NCI-H524 (cell line): ENCODE measurements at regions not wholly inside any gene's neighbourhood (a gene's known extent, or its start where the extent isn't known, plus 50 kb on each side); places are given as distances from the start of the nearest gene placed in this dataset.
"Not testable (repeated sequence)": the region's sequence is repeated elsewhere in the genome, so short reads cannot be mapped to it uniquely, and the experiment has no call there.

Experiments used
- DNase-seq, 2 experiments: peaks; one replicate each; lab custom pipeline; 2025; lab: John Stamatoyannopoulos, UW

GRCh38 chr15:88965097-88965496 is 51.9 kb upstream of the MFGE8 start:
- not testable (repeated sequence) for DNase-seq

- no peak for DNase-seq
Measured at GRCh38 chr15:88970232-88970631, 57.1 kb upstream of the MFGE8 start.

DNA sequence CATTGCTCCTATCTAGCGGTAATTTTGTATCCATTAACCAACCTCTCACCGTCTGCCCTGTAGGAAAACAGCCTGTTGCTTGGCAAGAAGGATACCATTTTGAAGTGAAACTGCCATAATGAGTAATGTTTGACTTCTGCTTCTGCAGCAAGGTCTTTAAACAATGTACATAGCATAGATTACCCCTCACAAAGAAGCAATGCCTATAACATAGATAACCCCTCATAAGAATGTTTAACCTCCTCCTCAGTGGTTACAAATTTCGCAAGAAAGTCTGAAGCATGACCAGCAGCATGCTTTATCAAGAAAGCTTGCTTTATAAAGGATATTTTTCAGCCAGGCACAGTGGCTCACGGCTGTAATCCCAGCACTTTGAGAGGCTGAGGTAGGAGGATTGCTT is 61.2 kb upstream of the MFGE8 start:
- DNase-seq, result no peak

DNA sequence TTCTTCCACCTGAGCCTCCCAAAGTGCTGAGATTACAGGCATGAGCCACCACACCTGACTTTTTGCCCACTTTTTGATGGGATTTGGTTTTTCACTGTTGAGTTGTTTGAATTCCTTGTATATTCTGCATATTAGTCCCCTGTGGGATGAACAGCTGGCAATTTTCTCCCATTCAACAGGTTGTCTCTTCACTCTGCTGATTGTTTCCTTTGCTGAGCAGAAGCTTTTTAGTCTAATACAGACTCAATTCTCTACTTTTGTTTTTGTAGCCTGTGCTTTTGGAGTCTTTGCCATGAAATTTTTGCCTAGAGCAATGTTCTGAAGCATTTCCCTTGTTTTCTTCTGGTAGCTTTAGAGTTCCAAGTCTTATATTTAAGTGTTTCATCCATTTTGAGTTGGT is 62.7 kb upstream of the MFGE8 start:
- no peak for DNase-seq

DNA sequence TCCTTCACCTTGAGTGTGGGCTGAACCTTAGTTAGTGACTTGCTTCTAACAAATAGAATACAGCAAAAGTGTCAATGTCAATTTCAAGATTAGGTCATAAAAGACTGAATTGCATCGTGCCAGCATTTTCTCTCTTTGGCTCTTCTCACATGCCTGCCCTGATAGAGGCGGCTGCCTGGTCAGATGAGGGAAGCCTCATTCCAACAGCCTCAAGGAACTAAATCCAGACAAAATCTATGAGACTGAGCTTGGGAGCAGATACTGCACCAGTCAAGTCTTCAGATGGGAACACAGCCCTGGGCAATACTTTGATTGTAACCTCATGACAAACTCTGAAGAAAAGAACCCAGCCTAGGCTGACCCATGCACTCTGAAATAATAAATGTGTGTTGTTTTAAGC is 63.5 kb upstream of the MFGE8 start:
- DNase-seq, result no peak

DNA sequence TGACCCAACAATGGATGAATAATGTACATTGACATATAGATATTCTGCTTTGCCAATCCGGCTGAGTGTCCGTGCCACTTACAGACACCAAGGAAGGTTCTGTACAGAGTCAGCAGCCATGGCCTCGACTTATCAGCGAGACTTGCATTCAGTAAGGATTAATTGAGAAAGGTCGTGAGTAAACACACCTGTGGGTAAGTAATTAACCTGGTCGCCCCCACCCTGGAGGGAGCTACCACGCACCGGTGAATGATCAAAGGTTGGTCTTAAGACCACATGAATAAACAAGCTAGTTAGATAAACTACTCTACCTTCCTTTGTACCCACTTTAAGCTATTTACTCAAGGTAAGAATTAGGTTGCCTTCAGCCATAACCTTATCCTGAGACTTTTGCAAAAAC is 66.5 kb upstream of the MFGE8 start:
- no peak for DNase-seq

GRCh38 chr15:88980498-88980897 is 67.3 kb upstream of the MFGE8 start:
- DNase-seq, result no peak

DNA sequence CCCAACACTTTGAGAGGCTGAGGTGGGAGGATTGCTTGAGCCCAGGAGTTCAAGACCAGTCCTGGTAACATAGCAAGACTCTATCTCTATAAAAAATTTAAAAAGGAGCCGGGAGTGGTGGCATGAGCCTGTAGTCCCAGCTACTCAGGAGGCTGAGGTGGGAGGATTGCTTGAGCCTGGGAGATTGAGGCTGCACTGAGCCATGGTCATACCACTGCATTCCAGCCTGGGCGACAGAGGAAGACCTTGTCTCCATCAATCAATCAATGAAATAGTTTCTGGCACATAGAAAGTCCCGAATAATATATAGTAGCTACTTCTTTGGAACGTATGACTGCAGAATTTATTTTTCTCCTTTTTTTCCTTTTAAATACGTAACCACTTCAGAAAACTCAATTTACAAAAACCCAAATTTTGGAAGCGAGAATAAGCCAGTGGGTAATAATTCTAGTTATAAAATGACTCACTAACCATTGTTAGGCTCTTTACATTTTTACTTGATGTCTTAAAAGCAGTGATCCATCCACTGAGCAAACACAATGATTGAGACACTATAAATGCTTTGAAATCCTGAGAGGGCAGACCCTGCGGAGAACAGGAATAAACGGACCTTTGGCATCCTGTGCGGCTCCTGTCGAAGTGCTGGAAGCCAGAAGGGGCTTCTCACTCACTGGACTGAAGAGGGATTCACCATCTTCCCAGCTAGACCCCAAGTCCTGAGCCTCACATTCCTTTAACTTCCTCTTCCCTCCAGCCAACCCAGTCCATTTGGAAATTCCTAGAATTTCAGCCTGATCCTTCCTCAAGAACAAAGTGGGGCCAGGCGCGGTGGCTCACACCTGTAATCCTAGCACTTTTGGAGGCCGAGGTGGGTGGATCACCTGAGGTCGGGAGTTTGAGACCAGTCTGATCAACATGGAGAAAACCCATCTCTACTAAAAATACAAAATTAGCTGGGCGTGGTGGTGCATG is 68.4 kb upstream of the MFGE8 start:
- DNase-seq, result no peak

DNA sequence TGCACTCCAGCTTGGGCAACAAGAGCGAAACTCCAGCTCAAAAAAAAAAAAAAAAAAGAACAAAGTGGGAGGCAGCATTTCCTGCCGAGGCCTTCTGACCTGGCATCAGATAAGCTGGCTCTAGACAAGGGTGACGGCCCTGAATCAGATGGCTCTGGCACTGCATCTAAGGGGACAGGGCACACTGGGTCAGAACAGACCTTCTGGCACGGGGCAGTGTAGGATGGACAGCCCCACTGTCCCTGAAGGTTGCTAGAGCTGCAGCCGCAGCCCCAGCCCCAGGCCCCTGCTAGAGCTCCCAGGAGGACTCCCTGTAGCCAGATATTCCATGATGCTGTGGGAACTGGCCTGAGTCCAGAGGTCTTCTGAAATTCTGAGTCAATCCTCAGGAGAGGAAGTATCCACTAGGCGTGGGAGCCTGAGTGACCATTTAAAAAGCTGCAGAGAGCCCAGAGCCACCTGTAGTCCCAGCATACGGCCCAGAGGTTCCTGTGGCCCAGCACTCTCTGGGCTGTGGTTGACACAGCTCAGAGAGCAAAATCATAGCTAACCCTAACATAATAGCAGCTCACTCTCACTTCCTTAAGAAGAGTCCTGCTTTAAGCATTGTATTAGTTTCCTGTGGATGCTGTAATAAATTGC is 69.2 kb upstream of the MFGE8 start:
- no peak for DNase-seq

DNA sequence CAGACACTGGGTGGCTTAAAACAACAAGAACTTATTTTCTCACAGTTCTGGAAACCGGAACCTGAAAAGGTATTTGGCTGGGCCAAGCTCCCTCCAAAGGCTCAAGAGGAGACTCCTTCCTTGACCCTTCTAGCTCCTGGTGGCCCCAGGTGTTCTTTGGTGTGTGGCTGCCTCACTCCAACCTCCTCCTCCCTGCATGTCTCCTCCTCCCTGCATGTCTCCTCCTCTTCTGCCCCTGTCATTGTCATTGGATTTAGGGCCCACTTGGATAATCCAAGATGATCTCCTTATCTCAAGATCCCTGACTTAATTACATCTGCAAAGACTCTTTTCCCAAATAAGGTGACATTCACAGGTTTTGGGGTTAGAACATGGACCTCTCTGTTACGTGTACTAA is 69.8 kb upstream of the MFGE8 start:
- DNase-seq, result no peak

DNA sequence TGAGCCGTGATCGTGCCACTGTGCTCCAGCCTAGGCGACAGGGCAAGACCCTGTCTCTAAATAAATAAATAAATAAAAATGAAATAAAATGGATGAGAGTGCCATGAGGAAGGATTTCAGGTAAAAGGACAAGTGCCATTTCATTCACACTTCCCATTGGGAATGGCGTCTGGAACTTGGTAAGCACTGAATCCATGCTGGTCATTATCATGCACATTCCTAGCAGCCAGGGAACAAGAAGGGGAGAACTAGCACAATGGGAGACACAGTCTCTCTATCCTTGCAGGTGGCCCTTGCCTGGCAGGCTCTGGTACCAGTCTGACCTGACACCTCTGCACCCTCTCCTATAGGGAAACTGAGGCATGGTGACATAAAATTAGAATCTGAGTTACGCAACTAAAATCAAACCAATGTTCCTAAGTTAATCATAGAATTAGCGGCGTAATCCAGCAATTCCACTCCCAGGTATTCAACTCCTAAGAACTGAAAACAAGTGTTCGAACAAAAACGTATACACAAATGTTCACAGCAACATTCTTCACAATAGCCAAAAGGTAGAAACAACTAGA is 70.8 kb upstream of the MFGE8 start:
- DNase-seq, result no peak

- no peak for DNase-seq
Measured at GRCh38 chr15:88985547-88986393, 72.6 kb upstream of the MFGE8 start.

DNA sequence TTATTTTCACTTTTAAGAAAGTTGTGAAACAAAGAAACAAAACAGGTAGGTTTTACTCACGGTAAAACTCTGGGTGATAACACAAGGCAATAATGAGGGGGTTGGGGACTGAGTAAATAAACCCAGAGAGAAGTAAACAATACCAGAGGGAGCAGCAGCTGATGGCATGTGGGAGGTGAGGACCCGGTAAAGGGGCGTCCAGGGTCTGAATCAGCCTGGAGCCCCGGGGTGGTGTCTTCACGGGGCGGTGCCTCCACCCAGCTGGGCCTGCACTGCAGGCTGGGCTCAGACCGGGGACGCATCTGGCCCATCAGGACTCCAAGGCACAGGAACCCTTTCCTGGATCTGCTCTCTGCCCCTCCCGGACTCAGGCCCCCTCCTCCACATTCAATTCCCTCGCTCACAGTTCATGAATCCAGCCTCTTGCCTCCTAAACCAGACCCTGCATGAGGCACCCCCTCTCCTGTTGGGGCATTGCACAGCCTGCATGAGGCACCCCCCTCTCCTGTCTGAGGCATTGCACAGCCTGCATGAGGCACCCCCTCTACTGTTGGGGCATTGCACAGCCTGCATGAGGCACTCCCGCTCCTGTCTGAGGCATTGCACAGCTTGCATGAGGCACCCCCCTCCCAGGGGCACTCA is 73.9 kb upstream of the MFGE8 start:
- DNase-seq, result no peak

- no peak for DNase-seq
Measured at GRCh38 chr15:88987591-88987933, 74.4 kb upstream of the MFGE8 start.

- DNase-seq, result no peak
Measured at GRCh38 chr15:88987934-88988671, 74.9 kb upstream of the MFGE8 start.

DNA sequence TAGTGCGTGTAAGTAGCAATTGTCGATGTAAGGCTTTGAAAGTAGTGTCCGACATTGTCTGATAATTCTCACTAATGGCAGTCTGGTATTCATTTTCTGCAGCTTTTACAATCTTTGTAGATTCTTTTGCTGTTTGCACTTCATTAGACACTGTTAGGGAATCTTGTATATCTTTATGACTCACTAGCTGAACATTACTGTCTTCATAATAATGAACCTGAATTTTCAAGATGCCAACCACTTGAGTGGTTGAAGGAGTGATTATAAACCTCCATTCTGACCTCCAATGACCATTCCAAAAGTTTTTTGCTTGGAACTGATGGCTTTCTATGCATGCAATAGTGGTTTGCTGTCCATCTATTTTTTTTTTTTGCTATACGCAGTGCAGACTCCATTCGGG is 76.4 kb upstream of the MFGE8 start:
- DNase-seq, result no peak

DNA sequence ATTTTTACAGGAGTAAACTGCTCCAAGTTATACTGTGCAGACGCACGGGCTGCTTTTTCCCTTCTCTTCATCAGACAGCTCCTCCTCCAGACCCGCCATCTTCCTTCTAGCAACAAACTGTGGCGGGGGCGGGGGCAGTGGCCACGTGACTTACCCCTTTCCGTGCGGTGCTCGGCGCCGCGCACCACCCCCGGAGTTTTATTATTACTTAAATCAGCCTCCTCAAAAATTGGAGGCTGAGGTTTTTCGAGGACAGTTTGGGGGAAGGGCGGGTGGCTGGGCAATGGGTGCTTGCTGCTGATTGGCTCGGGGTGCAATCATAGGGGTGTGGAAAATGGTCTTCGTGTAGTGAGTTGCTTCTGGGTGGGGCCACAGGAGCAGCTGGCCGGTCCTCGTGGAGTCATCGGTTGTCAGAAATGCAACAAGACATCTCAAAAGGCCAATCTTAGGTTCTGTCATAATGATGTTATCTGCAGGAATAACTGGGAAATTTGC is 77.1 kb upstream of the MFGE8 start:
- no peak for DNase-seq

GRCh38 chr15:88992216-88992615 is 79.0 kb upstream of the MFGE8 start:
- no peak for DNase-seq

DNA sequence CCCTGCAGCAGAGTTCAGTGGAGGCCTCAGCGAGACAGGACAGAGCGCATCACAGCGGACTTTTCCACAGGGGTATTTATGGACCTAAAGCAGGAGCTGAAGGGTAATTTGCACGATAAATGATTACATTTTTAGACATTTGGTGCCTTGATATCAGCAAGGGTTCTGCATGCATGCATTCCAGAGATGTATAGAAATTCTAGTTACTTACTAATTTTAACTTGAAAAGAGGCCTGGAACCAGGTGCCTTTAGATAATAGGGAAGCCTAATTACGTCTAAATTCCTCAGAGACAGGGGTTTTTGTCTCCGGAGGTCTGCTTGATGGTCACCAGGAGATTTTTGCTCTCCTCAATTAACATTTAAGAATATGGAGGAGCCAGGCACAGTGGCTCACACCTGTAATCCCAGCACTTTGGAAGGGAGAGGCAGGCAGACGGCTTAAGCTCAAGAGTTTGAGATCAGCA is 79.8 kb upstream of the MFGE8 start:
- no peak for DNase-seq

DNA sequence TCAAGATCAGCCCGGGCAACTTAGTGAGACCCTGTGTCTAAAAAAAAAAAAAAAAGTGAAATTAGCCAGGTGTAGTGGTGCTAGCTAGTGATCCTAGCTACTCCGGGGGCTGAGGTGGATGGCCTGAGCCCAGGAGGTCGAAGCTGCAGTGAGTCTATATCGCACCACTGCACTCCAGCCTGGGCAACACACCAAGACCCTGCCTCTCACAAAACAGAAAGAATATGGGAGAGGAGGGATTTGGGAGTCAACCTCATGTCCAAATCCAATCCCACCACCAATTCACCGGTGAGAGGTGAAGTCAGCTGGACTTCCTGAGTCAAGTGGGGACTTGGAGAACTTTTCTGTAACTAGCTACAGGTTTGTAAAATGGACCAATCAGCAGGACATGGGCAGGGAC is 80.5 kb upstream of the MFGE8 start:
- no peak for DNase-seq

DNA sequence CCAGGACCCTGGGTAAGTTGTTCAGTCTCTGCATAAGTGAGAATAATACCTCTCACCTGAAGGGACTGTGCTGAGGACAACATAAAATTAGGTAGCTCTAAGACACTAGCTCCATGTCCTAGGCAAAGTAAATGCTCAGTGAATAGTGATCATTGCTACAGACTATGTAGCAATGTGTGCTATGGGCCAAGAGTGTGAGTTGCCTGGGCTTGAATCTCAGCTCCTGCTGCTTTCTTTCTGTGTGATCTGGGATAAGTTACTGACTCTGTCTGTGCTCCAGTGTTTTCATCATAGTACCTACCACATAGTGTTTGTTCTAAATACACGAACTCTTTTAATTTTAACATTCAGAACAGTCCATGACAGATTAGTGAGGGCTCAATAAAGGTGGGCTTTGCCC is 81.1 kb upstream of the MFGE8 start:
- DNase-seq, result no peak
